ENCODE measurements at regions not wholly inside any gene's neighbourhood (a gene's known extent, or its start where the extent isn't known, plus 50 kb on each side); places are given as distances from the start of the nearest gene placed in this dataset.

- no peak for DNase-seq (ENCODE audit: extremely low spot score in 2 of 2)
- Histone ChIP-seq H3K36me3 (no peaks in the 10 kb centered on the region), H3K27me3 (no peaks in the 10 kb centered on the region), H3K4me1 (no peaks in the 10 kb centered on the region), H3K9me3 (no peaks in the 10 kb centered on the region), H3K27ac (no peak overlapping the region), H3K4me3 (no peak overlapping the region)
- intact Hi-C loops (cut with DNase I), result no loop called here
- no peak for TF ChIP-seq POLR2A (IDR thresholded peaks at IDR 0.05)
- no peak for TF ChIP-seq POLR2AphosphoS5 (IDR thresholded peaks at IDR 0.05; ENCODE audit: insufficient read depth in 1 of 2, low read depth in 1 of 2)
- TF ChIP-seq CTCF (IDR thresholded peaks at IDR 0.05), result no peak
These were observed 548.5 kb upstream of the IGFBP7 start for GRCh38 chr4:57658673-57659072.

GRCh38 chr4:57658188-57658587 lies 548.0 kb upstream of the IGFBP7 start:
- intact Hi-C loops (cut with DNase I), result no loop called here
- Histone ChIP-seq H3K27ac (no peak overlapping the region), H3K36me3 (no peaks in the 10 kb centered on the region), H3K9me3 (no peaks in the 10 kb centered on the region), H3K4me1 (no peaks in the 10 kb centered on the region), H3K27me3 (no peaks in the 10 kb centered on the region), H3K4me3 (no peak overlapping the region)
- DNase-seq (ENCODE audit: extremely low spot score in 2 of 2), result no peak
- TF ChIP-seq POLR2A (IDR thresholded peaks at IDR 0.05) (no peak), POLR2AphosphoS5 (IDR thresholded peaks at IDR 0.05; ENCODE audit: insufficient read depth in 1 of 2, low read depth in 1 of 2) (no peak), CTCF (IDR thresholded peaks at IDR 0.05) (no peak)

GRCh38 chr4:57655342-57655741 lies 545.2 kb upstream of the IGFBP7 start:
- H3K4me3 ChIP-seq, result no peak overlapping the region
- H3K27ac ChIP-seq, result no peak overlapping the region
- H3K27me3 ChIP-seq, result no peaks in the 10 kb centered on the region
- intact Hi-C loops (cut with DNase I), result no loop called here
- TF ChIP-seq CTCF (IDR thresholded peaks at IDR 0.05), result no peak
- TF ChIP-seq POLR2A (IDR thresholded peaks at IDR 0.05), result no peak
- no peak for TF ChIP-seq POLR2AphosphoS5 (IDR thresholded peaks at IDR 0.05; ENCODE audit: insufficient read depth in 1 of 2, low read depth in 1 of 2)
- no peaks in the 10 kb centered on the region for H3K36me3 ChIP-seq
- no peaks in the 10 kb centered on the region for H3K4me1 ChIP-seq
- DNase-seq (ENCODE audit: extremely low spot score in 2 of 2), result no peak
- no peaks in the 10 kb centered on the region for H3K9me3 ChIP-seq

- H3K4me3 ChIP-seq, result no peak overlapping the region
- no peak for DNase-seq (ENCODE audit: extremely low spot score in 2 of 2)
- no peak overlapping the region for H3K27ac ChIP-seq
- no peaks in the 10 kb centered on the region for H3K4me1 ChIP-seq
- no peaks in the 10 kb centered on the region for H3K27me3 ChIP-seq
- TF ChIP-seq POLR2A (IDR thresholded peaks at IDR 0.05) (no peak), POLR2AphosphoS5 (IDR thresholded peaks at IDR 0.05; ENCODE audit: insufficient read depth in 1 of 2, low read depth in 1 of 2) (no peak), CTCF (IDR thresholded peaks at IDR 0.05) (no peak)
- no peaks in the 10 kb centered on the region for H3K36me3 ChIP-seq
- no peaks in the 10 kb centered on the region for H3K9me3 ChIP-seq
- intact Hi-C loops (cut with DNase I), result no loop called here
These were observed 542.6 kb upstream of the IGFBP7 start for GRCh38 chr4:57652779-57653178.

GRCh38 chr4:57640391-57641100 lies 530.4 kb upstream of the IGFBP7 start:
- DNase-seq (ENCODE audit: extremely low spot score in 2 of 2), result no peak
- intact Hi-C loops (cut with DNase I), result no loop called here
- H3K4me3 ChIP-seq, result no peak overlapping the region
- no peaks in the 10 kb centered on the region for H3K9me3 ChIP-seq
- H3K27ac ChIP-seq, result no peak overlapping the region
- H3K36me3 ChIP-seq, result no peaks in the 10 kb centered on the region
- H3K4me1 ChIP-seq, result no peaks in the 10 kb centered on the region
- TF ChIP-seq CTCF (IDR thresholded peaks at IDR 0.05) (no peak), POLR2A (IDR thresholded peaks at IDR 0.05) (no peak), POLR2AphosphoS5 (IDR thresholded peaks at IDR 0.05; ENCODE audit: insufficient read depth in 1 of 2, low read depth in 1 of 2) (no peak)
- no peaks in the 10 kb centered on the region for H3K27me3 ChIP-seq
